OCI-LY3 (cell line): ENCODE measurements at regions not wholly inside any gene's neighbourhood (a gene's known extent, or its start where the extent isn't known, plus 50 kb on each side); places are given as distances from the start of the nearest gene placed in this dataset.

ENCODE experiments used
- CTCF ChIP-seq: fragments of 200-600, 300-600 bp; sonication (generic); IDR thresholded peaks from 2 replicates; pipeline ENCODE4 v1.5.1; 2014; ENCODE audit warnings: antibody characterized with exemption, low read length, low read depth
- EZH2phosphoT487 ChIP-seq: fragments of 200-600 bp; shearing (Covaris generic); IDR thresholded peaks from 2 replicates; pipeline ENCODE4 v1.6.1; 2018; ENCODE audit warnings: antibody characterized with exemption, mixed run types, low read depth

- TF ChIP-seq CTCF (no peak), EZH2phosphoT487 (no peak)
Measured at GRCh38 chr5:87732875-87733768, 320.4 kb upstream of the CCNH start.
